H1 (cell line): ENCODE measurements at regions not wholly inside any gene's neighbourhood (a gene's known extent, or its start where the extent isn't known, plus 50 kb on each side); places are given as distances from the start of the nearest gene placed in this dataset.

Experiments
- EGR1 ChIP-seq: IDR thresholded peaks from 2 replicates; pipeline ENCODE4 v1.6.1; 2011; ENCODE audit warnings: low read depth, low read length, borderline replicate concordance
- RFX5 ChIP-seq: IDR thresholded peaks from 2 replicates; pipeline ENCODE4 v1.6.1; 2011; ENCODE audit warnings: low read depth, low read length, improper control_type of control experiment, borderline replicate concordance
- SRF ChIP-seq: IDR thresholded peaks from 2 replicates; pipeline ENCODE4 v1.6.1; 2011; ENCODE audit warnings: mild to moderate bottlenecking, low read depth, low read length, moderate library complexity

- TF ChIP-seq RFX5 = no peak
- no peak for TF ChIP-seq SRF
- TF ChIP-seq EGR1 = no peak
Observed at GRCh38 chr16:62755938-62756337, 719.7 kb upstream of the CDH8 start (continued).
